Suprapubic skin (tissue), 3 donors: ENCODE measurements at regions not wholly inside any gene's neighbourhood (a gene's known extent, or its start where the extent isn't known, plus 50 kb on each side); places are given as distances from the start of the nearest gene placed in this dataset.

Source experiments
- CTCF ChIP-seq, 2 donors: fragments of 200-600 bp in 1 of 2; fragments of 450-650 bp in 1 of 2; sonication (generic) in 1 of 2; IDR thresholded peaks; one replicate each; pipeline ENCODE4 v1.5.1; 2016 to 2019; ENCODE audit warnings: antibody characterized with exemption in 2 of 2, mild to moderate bottlenecking in 1 of 2, moderate library complexity in 1 of 2
- POLR2AphosphoS5 ChIP-seq, 3 donors: sonication (generic); formaldehyde crosslinking; IDR thresholded peaks; one replicate each; pipeline ENCODE4 v1.6.1; 2017; ENCODE audit warnings: antibody characterized with exemption in 3 of 3

- TF ChIP-seq POLR2AphosphoS5 (IDR thresholded peaks at IDR 0.05) (no peak), CTCF (IDR thresholded peaks at IDR 0.05) (no peak)
Observed at GRCh38 chr22:49143812-49144211, 683.9 kb downstream of the BRD1 start.
